OCI-LY1 (cell line): ENCODE measurements at regions not wholly inside any gene's neighbourhood (a gene's known extent, or its start where the extent isn't known, plus 50 kb on each side); places are given as distances from the start of the nearest gene placed in this dataset.

ENCODE experiments used
- H2AFZ ChIP-seq: fragments of 200-600 bp; sonication (generic), shearing (Covaris generic); 2 replicates; pipeline ENCODE4 v1.6.0; 2014; ENCODE audit warnings: antibody characterized with exemption, mild to moderate bottlenecking, low read length
- H3F3A ChIP-seq: fragments of 200-600 bp; sonication (generic), shearing (Covaris generic); 2 replicates; pipeline ENCODE4 v1.6.0; 2014; ENCODE audit warnings: mild to moderate bottlenecking, antibody characterized with exemption, low read length, moderate library complexity; ENCODE audit not compliant: insufficient read depth
- H3K27ac ChIP-seq: fragments of 200-600 bp; sonication (generic); 2 replicates; pipeline ENCODE4 v1.5.1; 2014; ENCODE audit warnings: low read length, mixed run types, mild to moderate bottlenecking, low read depth; ENCODE audit not compliant: poor library complexity, severe bottlenecking
- H3K27me3 ChIP-seq: fragments of 200-600 bp; sonication (generic); 2 replicates; pipeline ENCODE4 v1.6.0; 2014; ENCODE audit warnings: antibody characterized with exemption, mild to moderate bottlenecking, low read length, moderate library complexity; ENCODE audit not compliant: insufficient read depth
- H3K36me3 ChIP-seq: fragments of 200-600 bp; sonication (generic); 2 replicates; pipeline ENCODE4 v1.6.1; 2014; ENCODE audit warnings: mild to moderate bottlenecking, antibody characterized with exemption, low read length, moderate library complexity, mixed read lengths; ENCODE audit not compliant: insufficient read depth
- H3K4me1 ChIP-seq: fragments of 200-600 bp; sonication (generic); 2 replicates; pipeline ENCODE4 v1.5.1; 2014; ENCODE audit warnings: mild to moderate bottlenecking, low read length, moderate library complexity; ENCODE audit not compliant: insufficient read depth, severe bottlenecking
- H3K4me2 ChIP-seq: fragments of 200-600 bp; sonication (generic), shearing (Covaris generic); 2 replicates; pipeline ENCODE4 v1.6.1; 2014; ENCODE audit warnings: low read length
- H3K4me3 ChIP-seq: fragments of 200-600 bp; sonication (generic); 2 replicates; pipeline ENCODE4 v1.5.1; 2014; ENCODE audit warnings: low read length, low read depth, mild to moderate bottlenecking, mixed read lengths; ENCODE audit not compliant: poor library complexity, severe bottlenecking
- H3K79me2 ChIP-seq: fragments of 200-600 bp; shearing (Covaris generic); 2 replicates; pipeline ENCODE4 v1.6.1; 2016; ENCODE audit warnings: mixed run types, low read length, mixed read lengths; ENCODE audit not compliant: insufficient read depth
- H3K9ac ChIP-seq: fragments of 200-600 bp; sonication (generic), shearing (Covaris generic); 2 replicates; pipeline ENCODE4 v1.6.1; 2014; ENCODE audit warnings: mild to moderate bottlenecking, low read length, mixed read lengths
- H3K9me2 ChIP-seq: fragments of 200-600 bp; sonication (generic), shearing (Covaris generic); 2 replicates; pipeline ENCODE4 v1.6.1; 2014; ENCODE audit warnings: low read depth, mild to moderate bottlenecking, low read length, mixed read lengths
- H3K9me3 ChIP-seq: fragments of 200-600 bp; shearing (Covaris generic); 2 replicates; pipeline ENCODE4 v1.6.1; 2014; ENCODE audit warnings: low read length, mixed read lengths
- H4K20me1 ChIP-seq: fragments of 200-600 bp; sonication (generic), shearing (Covaris generic); 2 replicates; pipeline ENCODE4 v1.6.0; 2016; ENCODE audit warnings: mild to moderate bottlenecking, low read length; ENCODE audit not compliant: insufficient read depth
- CTCF ChIP-seq: fragments of 200-600 bp; sonication (generic), shearing (Covaris generic); IDR thresholded peaks from 2 replicates; pipeline ENCODE4 v1.5.1; 2017; ENCODE audit warnings: mild to moderate bottlenecking, antibody characterized with exemption, low read length, moderate library complexity, mixed read lengths
- EZH2 ChIP-seq: fragments of 200-600 bp; sonication (generic), shearing (Covaris generic); IDR thresholded peaks from 2 replicates; pipeline ENCODE4 v1.8.0; 2017; ENCODE audit warnings: borderline replicate concordance, mixed run types, mild to moderate bottlenecking, antibody characterized with exemption, low read length, moderate library complexity, mixed read lengths

GRCh38 chr1:4020449-4020848 is 120.4 kb upstream of the C1orf174 start:
- H4K20me1 ChIP-seq, result no peaks in the 10 kb centered on the region
- H3K4me3 ChIP-seq, result no peak overlapping the region
- H3K4me1 ChIP-seq, result peaks cover 48% of the 10 kb centered on the region
- H3K36me3 ChIP-seq, result no peaks in the 10 kb centered on the region
- no peak overlapping the region for H3K4me2 ChIP-seq
- no peaks in the 10 kb centered on the region for H3K9me3 ChIP-seq
- no peak overlapping the region for H3K9ac ChIP-seq
- H3F3A ChIP-seq, result no peaks in the 10 kb centered on the region; the same call in 1 of the 2 replicates
- no peak for TF ChIP-seq CTCF
- TF ChIP-seq EZH2, result no peak
- H2AFZ ChIP-seq, result no peak overlapping the region
- no peaks in the 10 kb centered on the region for H3K27me3 ChIP-seq
- H3K9me2 ChIP-seq, result no peaks in the 10 kb centered on the region
- H3K79me2 ChIP-seq, result no peaks in the 10 kb centered on the region
- H3K27ac ChIP-seq, result no peak overlapping the region

DNA sequence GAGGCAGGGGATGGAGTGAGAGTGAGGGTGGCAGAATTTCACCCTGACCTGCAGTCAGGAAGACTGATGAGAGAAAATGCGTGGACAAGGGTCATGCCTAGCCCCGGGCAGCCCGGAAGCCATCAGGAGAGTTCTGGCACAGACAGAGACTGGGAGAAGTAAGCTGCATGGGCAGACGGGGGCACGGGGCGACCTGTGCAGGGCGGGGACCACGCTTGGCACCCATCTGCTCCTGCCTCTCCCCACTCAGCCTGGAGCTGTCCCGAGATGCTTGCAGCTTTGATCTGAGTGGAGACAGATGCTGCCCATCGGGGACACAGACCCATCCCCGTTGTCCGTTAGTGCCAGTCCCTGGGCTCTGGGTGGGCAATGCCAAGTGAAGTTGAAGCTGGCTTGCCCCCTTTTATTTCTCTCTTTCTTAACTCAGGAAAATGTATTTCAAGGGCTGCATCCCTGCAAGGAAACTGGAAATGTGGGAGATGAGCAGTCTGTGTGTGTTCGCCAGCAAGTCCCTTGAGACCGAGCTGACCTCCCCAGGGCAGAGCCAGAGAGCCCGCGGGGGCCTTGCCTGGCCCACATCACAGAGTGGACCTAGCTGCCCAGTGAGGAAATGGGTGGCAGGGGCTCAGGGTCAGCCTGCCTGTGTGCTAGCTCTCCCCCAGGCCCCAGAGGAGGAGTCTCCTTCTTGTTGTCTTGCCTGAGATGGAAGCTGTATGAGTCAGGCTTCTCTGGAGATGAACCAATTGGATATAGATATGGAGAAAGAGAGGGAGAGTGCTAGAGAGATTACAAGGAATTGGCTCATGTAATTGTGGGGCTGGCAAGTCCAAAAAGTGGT is 121.3 kb upstream of the C1orf174 start:
- TF ChIP-seq EZH2 (no peak), CTCF (no peak)
- Histone ChIP-seq H3K4me1 (peaks cover 49% of the 10 kb centered on the region), H3K4me2 (no peak overlapping the region), H3K27me3 (no peaks in the 10 kb centered on the region), H3K9me2 (no peaks in the 10 kb centered on the region), H3K9me3 (no peaks in the 10 kb centered on the region), H3K27ac (no peak overlapping the region), H3F3A (no peaks in the 10 kb centered on the region; the same call in 1 of the 2 replicates), H3K9ac (no peak overlapping the region), H3K4me3 (no peak overlapping the region), H3K79me2 (no peaks in the 10 kb centered on the region), H4K20me1 (no peaks in the 10 kb centered on the region), H2AFZ (no peak overlapping the region), H3K36me3 (no peaks in the 10 kb centered on the region)

DNA sequence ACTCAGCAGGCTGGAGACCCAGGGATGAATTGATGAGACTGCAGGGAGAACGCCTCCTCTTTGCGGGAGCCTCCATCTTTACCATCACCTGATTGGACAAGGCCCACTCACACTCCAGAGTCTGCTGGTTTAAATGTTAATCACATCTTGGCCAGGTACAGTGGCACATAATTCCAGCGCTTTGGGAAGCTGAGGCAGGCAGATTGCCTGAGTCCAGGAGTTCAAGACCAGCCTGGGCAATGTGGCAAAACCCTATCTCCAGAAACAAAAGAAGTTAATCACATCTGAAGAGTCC is 121.8 kb upstream of the C1orf174 start:
- Histone ChIP-seq H3K4me3 (no peak overlapping the region), H3K27ac (no peak overlapping the region), H3K36me3 (no peaks in the 10 kb centered on the region), H3K4me2 (no peak overlapping the region), H3K27me3 (no peaks in the 10 kb centered on the region), H3K9me3 (no peaks in the 10 kb centered on the region), H4K20me1 (no peaks in the 10 kb centered on the region), H3K9me2 (no peaks in the 10 kb centered on the region), H3F3A (no peaks in the 10 kb centered on the region; the same call in 1 of the 2 replicates), H2AFZ (no peak overlapping the region), H3K79me2 (no peaks in the 10 kb centered on the region), H3K9ac (no peak overlapping the region), H3K4me1 (peaks cover 51% of the 10 kb centered on the region)
- TF ChIP-seq CTCF (no peak), EZH2 (no peak)
